Bone marrow (tissue), 2 donors: ENCODE measurements at regions not wholly inside any gene's neighbourhood (a gene's known extent, or its start where the extent isn't known, plus 50 kb on each side); places are given as distances from the start of the nearest gene placed in this dataset.

Experiments used
- DNase-seq, 2 donors: peaks; one replicate each; lab custom pipeline; 2025; lab: John Stamatoyannopoulos, UW

DNA sequence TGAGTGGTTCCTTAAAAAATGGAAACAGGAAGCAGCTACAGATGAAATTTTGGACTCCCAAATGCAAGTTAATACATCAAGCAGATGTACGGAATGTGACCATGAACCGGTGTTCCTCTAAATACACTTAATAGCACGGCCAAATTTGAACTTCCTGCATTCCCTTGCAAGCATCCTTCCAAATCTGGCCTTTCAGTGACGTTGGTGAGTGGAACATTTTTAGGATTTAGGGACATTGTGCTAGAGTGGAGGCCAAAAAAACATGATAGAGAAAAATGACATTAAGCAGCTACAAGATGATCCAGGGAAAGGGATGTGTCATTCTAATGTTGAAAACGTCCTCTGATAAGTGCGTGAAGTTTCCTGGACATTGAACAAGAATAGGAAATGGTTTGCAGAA lies 62.1 kb downstream of the CTAGE1 start:
- DNase-seq, result no peak

DNA sequence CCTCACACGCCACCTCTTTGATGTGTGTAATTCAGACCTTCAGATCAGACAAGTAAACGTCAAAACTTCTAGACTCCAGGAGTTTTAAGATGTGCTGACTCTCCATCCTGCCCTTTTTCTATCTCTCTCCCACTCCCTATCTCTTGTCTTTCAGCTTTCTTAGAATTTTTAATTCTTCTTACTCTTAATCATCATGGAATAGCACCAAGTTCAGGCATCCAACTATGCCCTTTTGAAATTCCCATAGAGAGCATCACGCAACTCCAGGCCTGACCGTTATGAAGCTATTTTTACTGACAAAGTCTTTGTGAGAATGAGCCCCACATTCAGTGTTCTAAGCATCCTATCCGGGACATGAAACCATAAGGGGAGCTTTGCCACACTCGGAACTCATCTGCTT lies 62.6 kb downstream of the CTAGE1 start:
- no peak for DNase-seq

DNA sequence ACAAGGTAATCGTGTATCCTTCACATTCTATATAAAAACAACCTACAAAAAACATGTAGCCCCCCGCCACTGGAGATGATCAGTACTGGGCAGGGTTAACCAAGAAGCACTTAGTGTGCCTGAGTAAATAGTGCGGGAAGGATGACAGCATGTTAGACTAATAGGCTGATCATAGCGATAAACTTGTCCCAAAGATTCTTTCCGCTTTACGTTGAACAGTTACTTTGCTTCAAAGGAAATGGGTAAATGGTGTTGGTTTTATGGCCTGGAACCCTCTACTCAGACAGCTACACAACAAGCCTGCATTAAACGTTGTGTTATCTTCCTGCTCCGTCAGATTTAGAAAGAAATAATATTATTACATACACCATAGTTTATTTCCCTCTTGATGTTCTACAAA lies 67.7 kb downstream of the CTAGE1 start:
- no peak for DNase-seq

DNA sequence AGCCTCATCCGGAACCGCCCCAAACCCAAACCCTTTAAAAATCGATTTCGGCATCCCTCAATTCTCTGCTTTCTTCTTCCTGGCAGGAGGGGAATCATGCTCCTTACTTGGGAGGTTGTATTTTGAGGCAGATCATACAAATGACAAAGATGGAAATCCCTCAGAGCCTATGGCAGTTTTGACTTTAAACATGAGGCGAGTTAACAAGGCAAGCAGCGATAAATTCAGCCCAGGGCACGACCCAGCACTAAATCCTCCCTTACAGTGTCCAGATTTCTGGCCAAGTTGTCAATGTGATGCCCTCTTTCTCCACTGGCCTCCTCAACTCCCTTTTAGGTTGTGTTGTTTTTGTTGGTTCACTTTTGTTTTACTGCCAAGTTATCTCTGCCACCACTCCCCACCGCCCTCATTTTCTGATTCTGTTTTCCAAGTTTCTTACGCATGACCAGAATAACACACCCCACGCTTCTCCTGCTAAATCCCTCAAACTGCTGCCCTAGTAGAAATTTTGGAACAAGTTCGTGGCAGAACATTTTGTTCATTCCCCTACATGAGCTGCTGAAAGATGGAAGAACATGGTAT lies 68.3 kb downstream of the CTAGE1 start:
- no peak for DNase-seq

DNA sequence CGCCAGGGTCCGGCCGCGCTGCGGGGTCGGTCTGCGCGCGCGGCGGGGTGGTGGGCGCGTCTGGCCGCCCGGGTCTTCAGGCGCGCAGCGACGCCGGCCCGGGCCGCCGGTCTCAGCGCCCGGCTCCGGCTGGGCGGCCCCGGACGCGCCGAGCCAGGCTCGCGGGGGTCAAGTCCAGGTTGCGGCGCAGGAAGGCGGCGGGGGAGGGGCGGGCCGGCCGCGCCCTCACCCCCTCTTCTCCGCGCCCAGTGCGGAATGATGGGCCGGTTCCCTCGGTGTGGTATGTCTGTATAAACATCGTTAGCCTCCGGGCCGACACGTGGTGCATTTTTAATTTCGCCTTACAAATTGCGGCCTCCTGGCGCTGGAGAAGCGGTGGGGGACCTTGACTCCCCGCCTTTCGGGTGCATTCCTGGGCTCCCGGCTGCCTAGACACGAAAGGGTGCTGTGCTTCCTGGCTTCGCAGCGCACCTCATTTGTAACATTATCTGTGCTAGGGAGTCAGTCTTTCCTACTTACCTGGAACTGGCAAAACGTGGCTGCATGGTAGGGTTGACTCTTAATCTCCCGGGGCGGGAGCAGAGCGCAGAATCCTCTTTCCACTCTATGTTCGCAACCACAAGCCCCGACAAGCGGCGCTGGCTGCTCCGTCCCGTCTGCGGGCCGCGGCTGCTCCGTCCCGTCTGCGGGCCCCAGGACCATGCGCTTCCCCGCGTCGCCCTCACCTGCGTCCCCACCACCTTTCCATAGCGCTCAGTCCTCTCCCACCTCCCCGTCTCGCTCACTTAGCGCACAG lies 69.0 kb downstream of the CTAGE1 start:
- DNase-seq, result no peak

DNA sequence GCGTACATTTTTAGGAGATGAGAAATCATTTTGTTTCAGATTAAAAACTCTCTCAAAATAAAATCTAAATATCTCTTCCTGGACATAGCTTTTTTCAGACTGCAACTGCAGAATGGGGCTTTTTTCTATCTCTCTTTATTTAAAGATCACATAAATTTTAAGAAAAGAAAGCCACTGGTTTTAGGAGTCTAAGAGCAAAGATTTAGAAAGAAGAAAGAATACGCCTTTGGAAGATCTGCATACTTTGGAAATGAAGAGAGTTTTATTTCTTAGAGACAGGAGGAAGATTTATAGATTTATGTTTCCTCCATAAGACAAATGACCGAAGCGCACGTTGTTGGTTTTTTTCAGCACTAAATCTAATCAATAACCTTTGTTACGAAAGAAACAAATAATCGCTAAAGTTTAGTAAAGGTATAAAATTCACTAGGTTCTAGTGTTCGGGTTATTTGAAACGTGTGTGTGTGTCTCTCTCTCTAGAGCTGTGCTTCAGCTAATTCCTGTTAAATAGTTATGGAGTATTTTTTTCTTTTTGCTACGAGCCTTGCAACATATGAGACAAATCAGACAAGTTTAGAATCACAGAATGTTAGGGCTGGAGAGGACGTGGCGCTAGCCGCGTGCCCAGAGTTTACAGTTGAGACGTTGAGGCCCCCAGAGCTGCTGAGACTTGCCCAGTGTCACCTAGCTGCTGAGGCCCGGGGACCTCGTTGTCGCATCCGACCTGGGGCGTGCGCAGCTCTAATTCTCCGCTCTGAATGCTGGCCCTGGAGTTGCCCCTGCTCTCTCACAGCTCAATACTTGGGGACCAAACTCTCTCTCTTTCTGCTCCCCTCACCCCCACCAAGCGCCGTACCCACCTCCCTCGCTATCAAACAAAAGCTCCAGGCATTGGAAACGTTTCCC lies 69.9 kb downstream of the CTAGE1 start:
- DNase-seq, result no peak

DNA sequence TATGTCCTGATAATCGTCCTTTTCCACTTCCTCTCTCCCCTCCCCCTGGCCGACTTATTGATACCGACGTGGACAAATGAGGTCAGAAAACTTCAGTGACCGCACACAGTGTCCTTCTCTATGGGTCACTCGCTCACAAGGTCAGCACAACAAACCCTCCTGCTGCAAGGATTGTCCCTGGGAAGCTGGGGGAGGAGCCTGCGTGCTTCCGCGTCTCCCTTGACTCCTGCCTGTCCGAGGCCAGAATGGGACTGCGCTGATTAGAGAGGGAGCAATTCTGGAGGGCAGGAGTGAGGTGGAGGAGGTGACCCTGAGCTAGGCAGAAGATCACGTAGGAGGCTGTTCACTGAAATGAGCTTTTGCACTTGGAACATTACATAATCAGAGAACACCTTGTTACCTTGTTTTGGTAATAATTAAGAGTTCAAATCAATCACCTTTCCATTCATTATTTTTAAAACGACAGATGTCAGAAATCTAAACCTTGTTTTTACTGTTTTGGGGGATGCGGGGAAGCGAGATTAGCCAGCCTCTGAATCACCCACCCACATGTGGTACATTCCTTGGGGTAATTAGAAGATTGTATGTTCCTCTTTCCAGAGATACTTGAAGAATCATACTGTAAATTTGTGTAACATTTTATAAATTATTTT lies 70.6 kb downstream of the CTAGE1 start:
- no peak for DNase-seq

DNA sequence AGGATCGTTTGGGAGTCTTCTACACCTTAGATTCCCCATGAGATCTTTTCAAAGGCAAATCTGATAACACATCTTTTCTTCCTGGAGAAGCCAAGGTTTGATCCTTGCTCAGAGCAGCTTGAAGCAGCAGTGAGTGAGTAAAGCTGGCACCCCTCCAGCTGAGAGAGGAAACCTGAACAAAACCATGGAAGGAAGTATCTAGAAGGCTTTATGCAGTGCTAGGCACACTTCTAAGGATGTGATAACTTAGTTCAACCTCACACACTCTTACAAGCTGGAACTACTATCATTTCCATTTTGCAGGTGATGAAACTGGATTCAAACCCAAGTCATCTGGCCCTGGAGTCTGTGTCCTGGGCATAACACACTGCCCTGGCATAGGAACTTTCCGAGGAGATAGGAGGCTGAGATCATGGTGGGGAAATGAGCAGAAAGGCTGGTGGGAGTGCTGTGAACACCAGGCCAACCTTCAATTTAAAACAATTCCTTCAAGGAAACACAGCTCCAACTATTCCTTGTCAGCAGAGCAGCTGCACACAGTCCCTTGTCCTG lies 71.2 kb downstream of the CTAGE1 start:
- DNase-seq, result no peak

DNA sequence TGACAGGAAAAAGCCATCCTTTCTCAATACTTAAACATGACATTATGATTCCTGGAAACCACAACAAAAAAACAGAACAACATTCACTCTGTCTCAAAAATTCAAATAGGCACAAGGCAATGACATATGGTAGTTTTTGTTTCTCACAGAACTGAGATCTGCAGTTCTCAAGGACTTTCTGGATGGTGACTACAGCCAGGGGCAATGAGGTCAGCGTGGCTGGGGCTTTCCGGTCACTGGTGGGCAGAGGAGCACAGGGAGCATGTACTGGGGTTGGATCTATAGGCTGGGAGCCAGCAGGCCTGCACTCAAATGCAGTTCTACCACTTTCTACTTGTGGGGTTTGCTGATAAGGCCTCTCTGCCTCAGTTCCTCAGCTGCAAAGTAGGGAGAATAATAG lies 72.0 kb downstream of the CTAGE1 start:
- no peak for DNase-seq

DNA sequence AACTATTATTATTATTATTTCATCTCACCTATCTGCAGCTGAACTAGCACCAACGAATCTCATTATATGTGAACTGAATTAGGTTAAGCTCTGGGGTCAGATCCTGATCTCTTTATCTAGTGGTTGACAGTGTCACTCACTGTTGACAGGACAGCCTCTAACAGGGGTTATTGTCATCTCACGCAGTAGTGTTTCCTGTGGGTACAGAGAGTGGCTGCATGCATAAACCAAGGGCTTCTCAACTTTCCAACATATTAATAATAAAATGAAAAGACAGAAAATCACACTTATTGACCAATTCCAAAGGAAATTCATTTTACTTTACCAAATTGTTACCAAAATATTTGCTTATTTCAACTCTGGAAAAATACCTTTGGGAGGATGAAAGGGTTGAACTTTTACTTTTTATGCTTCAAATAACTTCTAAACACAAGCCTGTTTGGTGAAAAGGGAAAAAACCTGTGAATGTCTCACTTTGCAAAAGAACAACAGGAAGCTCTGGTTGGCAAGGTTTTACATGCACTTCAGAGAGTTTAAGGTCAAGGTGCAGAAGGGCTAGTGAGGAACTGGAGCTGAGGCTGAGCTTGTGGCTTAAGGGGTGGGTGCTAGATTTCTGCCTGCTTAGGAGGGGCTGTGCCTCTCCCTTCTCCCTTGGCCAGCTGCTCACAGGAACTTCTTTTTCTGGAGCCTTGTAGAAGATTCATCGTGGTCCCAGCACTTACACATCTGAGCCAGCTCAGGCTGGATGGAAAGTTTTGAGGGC lies 72.6 kb downstream of the CTAGE1 start:
- DNase-seq, result no peak

DNA sequence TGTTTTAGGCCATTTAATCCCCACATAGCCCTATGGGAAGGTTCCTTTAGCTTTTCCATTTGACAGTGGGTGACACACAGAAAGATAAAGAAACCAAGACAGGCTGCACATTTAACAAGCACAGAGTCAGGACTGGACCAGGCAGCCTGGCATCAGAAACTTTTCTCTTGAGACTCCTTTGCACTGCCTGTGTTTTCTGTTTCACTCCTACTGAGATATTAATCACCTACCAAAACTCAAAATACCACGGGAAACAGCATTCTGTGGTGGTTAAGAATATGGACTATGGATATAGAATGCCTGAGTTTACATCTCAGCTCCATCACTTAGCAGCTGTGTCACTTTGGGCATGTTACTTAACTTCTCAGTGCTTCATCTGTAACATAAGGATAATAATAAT lies 73.3 kb downstream of the CTAGE1 start:
- no peak for DNase-seq

DNA sequence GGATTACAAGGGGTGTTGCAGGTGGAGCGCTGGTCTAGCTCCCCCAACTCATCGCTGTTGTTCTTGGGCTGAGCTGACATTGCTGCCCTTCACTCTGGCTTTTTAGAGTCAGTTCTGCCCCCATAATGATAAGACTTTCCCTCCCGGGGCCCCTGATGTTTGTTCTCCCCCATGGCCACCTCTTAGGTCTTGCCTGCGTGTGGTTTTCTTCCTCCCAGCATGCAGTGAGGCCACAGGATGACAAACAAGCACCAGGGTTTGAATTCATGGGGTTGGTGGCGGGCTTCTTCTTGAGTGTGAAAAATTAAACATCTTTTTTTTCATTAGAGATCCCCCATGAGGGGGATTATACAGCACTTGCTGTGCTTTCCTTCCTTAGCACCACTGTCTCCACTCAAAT lies 74.1 kb downstream of the CTAGE1 start:
- DNase-seq, result no peak

DNA sequence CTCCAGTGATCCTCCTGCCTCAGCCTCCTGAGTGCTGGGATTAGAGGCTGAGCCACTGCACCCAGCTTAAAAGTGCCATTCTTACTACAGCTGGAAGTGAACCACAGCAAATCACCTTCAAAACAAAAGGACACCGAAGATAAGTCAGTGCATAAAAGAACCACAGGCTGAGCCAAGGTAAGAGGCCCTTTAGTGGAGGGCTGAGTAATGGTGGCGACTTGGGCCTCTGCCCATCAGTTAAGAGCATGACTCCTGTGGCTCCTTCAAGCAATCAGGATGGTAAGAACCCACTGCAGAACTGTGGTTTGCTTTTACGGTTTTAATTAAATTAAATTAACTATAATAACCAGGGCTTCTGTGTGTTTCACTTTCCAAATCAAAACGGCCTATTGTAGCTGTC lies 75.1 kb downstream of the CTAGE1 start:
- no peak for DNase-seq

DNA sequence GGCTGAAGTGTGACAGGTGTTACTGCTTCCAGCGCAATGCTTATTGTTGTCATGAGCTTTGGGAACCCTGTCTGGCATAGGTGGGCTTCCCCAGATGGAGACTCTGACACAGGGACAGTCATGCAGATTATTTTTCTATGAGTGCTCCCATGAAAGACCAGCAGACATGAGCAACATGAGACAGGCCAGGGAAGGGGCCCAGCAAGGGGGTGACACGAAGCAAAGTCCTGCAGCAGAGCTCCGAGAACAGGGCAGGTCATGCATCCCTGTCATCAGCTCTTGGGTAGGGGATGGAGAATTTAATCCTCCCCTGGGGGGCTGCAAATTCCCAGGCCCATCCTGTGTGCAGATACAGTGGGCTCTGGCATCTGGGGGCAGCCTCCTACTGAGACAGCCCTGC lies 77.4 kb downstream of the CTAGE1 start:
- DNase-seq, result no peak

DNA sequence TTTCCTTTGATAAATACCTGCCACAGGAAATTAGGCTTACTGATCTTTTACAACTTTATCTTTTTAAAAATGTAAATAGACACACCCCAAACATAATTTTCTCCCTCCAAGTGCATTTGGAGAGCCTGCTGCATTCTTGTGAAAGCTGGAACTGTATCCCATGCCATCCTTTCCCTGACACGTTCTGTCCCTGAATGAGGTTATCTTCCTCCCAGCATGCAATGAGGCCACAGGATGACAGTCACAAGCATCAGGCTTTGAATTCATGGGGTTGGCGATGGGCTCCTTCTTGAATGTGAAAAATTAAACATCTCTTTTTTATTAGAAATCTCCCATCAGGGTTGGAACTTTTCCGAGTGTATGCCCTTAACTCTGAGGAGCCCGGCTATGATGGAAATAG lies 77.8 kb downstream of the CTAGE1 start:
- no peak for DNase-seq

DNA sequence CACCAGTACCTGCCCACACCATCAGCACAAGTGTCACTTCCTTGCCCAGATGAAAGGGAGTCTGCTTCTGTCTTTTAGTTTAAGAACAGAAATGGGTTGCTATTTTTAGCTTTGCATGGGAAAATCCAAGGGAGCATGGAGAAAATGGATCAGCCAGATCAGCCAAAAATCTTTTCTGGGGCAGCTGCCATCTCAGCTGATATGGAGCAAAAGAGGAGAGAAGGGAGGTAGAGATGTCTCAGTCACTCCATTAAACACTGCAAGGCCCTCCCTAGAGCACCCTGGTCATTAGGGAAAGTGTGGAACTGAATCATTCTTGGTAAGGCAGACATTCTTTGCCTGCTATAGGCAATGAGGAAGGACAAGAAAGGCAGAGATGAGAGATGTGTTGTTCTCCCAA lies 79.9 kb downstream of the CTAGE1 start:
- DNase-seq, result no peak

DNA sequence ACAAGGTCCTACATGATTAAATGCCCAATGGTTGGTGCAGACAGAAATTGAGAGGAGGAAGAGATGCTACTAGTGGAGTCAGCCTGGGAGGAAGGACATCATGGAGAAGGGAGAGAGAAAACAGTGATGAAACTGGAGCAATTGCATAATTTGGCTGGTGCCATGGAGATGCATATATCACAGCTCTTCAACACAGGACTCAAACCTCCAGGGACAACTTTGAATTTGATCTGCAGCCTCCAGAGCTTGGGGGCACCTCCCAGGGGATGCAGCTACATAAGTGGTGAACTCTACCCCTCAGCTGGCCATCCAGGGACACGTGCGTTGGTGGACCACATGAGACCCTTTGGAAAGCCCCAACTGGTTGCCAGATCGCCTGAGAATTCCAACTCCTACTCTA lies 80.4 kb downstream of the CTAGE1 start:
- DNase-seq, result no peak

DNA sequence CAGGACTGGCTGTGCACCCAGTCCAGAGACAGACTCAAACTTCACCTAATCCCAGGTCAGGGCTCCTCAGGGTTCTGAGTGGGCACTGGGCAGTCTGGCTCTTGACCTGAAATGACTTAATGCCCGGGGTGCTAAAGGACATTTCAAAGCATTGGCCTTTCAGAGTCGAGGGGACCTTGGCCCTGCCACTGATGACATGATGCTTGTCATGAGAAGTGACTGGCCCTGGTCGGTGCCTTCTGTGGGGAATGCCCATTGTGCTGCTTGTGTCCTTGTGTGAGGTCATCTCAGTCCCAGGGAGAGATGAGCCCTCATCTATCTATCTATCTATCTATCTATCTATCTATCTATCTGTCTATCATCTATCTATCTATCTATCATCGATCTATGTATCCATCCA lies 81.3 kb downstream of the CTAGE1 start:
- DNase-seq, result no peak

DNA sequence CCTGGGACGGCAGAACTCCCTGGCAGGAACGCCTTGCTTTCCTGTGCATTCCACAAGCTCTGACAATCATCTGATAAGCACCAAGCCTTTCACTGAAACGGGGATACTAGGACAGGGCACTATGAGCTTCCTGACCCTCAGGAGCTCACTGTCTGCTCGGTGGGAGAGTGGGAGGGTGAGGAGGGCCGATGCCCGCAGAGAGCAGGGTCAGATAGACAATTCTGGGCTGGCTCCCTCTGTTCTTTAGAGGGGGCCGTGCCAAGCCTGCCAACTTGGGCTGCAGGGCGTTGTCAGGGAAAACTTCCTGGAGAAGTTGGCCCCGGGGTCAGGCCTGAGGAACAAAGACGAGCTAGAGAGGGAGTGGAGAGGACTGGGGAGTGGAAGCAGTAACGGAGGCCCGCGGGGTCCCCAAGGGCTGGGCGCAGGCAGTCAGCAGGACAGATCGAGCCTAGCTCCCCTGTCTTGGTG lies 82.0 kb downstream of the CTAGE1 start:
- no peak for DNase-seq

DNA sequence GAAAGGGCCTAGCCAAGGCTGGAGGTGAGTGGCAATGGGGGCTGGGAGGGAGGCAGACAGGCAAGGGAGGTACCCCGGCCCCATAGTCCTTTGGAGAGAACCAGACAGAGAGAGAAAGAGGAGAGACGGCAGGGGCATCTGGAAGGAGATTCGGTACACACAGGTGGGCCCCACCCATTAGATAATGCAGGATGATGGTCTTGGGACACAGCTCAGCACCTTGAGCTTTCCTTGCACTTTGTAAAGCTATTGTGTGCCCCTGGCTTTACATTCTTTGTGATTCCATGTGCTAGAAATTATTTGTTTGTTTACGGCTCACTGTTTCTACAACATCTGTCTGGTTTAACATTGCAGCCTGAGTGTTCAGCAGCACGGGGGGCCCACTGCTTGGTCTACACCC lies 83.1 kb downstream of the CTAGE1 start:
- DNase-seq, result no peak

DNA sequence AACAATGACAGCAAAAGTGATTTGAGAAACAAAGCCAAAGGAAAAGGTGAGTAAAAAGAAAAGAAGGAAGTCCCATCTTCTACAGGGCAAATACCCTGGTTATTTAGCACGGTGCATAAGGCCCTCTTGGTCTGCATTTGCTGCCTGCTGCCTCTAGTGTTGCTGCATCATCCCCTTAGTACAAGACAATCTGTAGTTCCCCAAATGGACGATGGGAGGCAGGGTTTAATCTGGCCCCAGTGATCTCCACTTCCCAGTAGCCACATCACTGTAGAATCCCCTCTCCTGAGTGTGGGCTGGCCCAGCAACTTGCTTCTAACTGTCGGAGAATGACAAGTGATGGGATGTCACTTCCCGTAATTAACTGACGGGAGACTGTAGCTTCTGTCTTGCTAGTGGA lies 85.1 kb downstream of the CTAGE1 start:
- DNase-seq, result no peak
